Testis (tissue), 2 donors: ENCODE measurements at regions not wholly inside any gene's neighbourhood (a gene's known extent, or its start where the extent isn't known, plus 50 kb on each side); places are given as distances from the start of the nearest gene placed in this dataset.

Experiments used
- POLR2A ChIP-seq: fragments of 450-650 bp; IDR thresholded peaks from one replicate; pipeline ENCODE4 v1.6.1; 2017; ENCODE audit warnings: antibody characterized with exemption, mild to moderate bottlenecking, moderate library complexity
- TF ChIP-seq, protein P1 (sequence below), 3 experiments: fragments of 450-650 bp in 2 of 3; fragments of 200-600 bp in 1 of 3; sonication (generic) in 1 of 3; IDR thresholded peaks; one replicate each; pipeline ENCODE4 v1.5.1; 2016 to 2019; ENCODE audit warnings: antibody characterized with exemption in 3 of 3, mild to moderate bottlenecking in 2 of 3, moderate library complexity in 1 of 3

DNA sequence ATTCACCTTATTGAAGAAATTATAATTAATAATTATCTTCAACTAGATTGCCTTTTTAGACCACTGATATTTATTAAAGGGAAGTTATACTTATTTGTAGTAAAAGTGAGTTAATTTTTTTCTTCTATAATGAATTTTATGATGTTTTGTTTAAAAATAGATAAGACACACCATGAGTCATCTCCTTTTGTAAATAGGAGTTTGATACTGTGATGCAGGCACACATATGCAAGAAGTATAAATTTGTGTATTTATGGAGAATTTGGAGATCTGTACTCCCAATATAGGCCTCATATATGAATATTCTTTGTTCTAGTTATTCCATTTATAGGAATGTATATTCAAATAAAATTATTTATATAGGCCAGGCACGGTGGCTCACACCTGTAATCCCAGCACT is 703.5 kb upstream of the CHAC2 start:
- TF ChIP-seq POLR2A, result no peak
- TF ChIP-seq, protein P1, sequence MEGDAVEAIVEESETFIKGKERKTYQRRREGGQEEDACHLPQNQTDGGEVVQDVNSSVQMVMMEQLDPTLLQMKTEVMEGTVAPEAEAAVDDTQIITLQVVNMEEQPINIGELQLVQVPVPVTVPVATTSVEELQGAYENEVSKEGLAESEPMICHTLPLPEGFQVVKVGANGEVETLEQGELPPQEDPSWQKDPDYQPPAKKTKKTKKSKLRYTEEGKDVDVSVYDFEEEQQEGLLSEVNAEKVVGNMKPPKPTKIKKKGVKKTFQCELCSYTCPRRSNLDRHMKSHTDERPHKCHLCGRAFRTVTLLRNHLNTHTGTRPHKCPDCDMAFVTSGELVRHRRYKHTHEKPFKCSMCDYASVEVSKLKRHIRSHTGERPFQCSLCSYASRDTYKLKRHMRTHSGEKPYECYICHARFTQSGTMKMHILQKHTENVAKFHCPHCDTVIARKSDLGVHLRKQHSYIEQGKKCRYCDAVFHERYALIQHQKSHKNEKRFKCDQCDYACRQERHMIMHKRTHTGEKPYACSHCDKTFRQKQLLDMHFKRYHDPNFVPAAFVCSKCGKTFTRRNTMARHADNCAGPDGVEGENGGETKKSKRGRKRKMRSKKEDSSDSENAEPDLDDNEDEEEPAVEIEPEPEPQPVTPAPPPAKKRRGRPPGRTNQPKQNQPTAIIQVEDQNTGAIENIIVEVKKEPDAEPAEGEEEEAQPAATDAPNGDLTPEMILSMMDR (IDR thresholded peaks at IDR 0.05), result no peak
